ENCODE measurements at regions not wholly inside any gene's neighbourhood (a gene's known extent, or its start where the extent isn't known, plus 50 kb on each side); places are given as distances from the start of the nearest gene placed in this dataset.

- in situ Hi-C loops (cut with HindIII; ENCODE audit: low sequenced_read_pairs) = no loop called here
- peak; percentile 66 for DNase-seq (ENCODE audit: low spot score)
These were observed 51.2 kb upstream of the DHX40 start for GRCh38 chr17:59513934-59514841.

Measured in G401 (cell line).